Calu3 (cell line): ENCODE measurements at regions not wholly inside any gene's neighbourhood (a gene's known extent, or its start where the extent isn't known, plus 50 kb on each side); places are given as distances from the start of the nearest gene placed in this dataset.
"Not testable (repeated sequence)": the region's sequence is repeated elsewhere in the genome, so short reads cannot be mapped to it uniquely, and the experiment has no call there.

Experiments
- BruUV-seq: library from RNA; stranded (reverse); fragments of 400-500 nt; replicated peaks from 2 replicates; lab custom pipeline; 2021; lab: Mats Ljungman, UMichigan
- CTCF ChIA-PET: fragments of 300-600 bp; sonication (Branson Sonifier 250); formaldehyde crosslinking; loops from one replicate; lab custom pipeline; 2022; ENCODE audit warnings: antibody characterized with exemption; lab: Charles Lee
- DNase-seq: peaks from one replicate; pipeline ENCODE4 v3.0.0; 2022
- H3K27ac Mint-ChIP-seq: one replicate; pipeline ENCODE4 v1.8.0; 2022; ENCODE audit warnings: mixed read lengths; ENCODE audit not compliant: unreplicated experiment
- H3K27me3 Mint-ChIP-seq: one replicate; pipeline ENCODE4 v1.8.0; 2022; ENCODE audit warnings: mixed read lengths; ENCODE audit not compliant: unreplicated experiment
- H3K36me3 Mint-ChIP-seq: one replicate; pipeline ENCODE4 v1.8.0; 2022; ENCODE audit warnings: mild to moderate bottlenecking, moderate library complexity, mixed read lengths; ENCODE audit not compliant: insufficient read depth, unreplicated experiment
- H3K4me1 Mint-ChIP-seq: one replicate; pipeline ENCODE4 v1.8.0; 2022; ENCODE audit warnings: mild to moderate bottlenecking, low read depth, mixed read lengths; ENCODE audit not compliant: unreplicated experiment
- H3K4me3 Mint-ChIP-seq: one replicate; pipeline ENCODE4 v1.8.0; 2022; ENCODE audit warnings: mild to moderate bottlenecking, low read depth, moderate library complexity, mixed read lengths; ENCODE audit not compliant: unreplicated experiment
- H3K9me3 Mint-ChIP-seq: one replicate; pipeline ENCODE4 v1.8.0; 2022; ENCODE audit warnings: low read depth, mixed read lengths; ENCODE audit not compliant: unreplicated experiment
- intact Hi-C: fragments of 100-400 bp; cut with micrococcal nuclease; formaldehyde crosslinking; loops from one replicate; pipeline ENCODE4 v1.10.0; 2022; ENCODE audit not compliant: unreplicated experiment
- TF ChIP-seq, protein P1 (sequence below): fragments of 200-600 bp; IDR thresholded peaks from one replicate; pipeline ENCODE4 v1.8.0; 2022; ENCODE audit warnings: antibody characterized with exemption; ENCODE audit not compliant: unreplicated experiment

DNA sequence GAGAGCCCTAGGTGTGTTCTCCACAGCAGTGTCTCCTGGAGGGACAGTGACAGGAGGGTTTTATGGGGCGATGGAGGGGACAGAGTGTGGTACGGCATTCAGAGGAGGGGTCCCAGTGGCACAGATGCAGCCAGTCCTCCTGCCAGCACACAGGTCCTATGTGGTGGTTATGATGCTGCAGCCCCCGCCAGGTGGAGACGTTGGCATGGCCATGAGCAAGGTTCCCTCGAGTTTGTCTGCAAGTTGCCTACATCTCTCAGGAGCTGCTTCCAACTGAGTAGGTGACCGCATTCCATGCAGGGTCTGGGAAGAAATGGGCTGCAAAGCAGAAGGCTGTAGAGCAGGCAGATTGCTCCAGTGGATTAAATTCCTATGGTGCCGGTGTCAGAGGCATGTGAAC is 646.0 kb downstream of the TBC1D22A start:
- H3K27ac Mint-ChIP-seq: no peak overlapping the region
- no peak overlapping the region for H3K4me3 Mint-ChIP-seq
- CTCF ChIA-PET: interaction anchor here (0.6 kb wide), 1 partner anchor 287 kb away, joined by 4 read pairs; no protein-coding TSS in a partner anchor
- intact Hi-C loops: no loop called here
- H3K27me3 Mint-ChIP-seq: peaks cover 29% of the 10 kb centered on the region
- DNase-seq: no peak
- peaks cover 2% of the 10 kb centered on the region for H3K9me3 Mint-ChIP-seq
- H3K4me1 Mint-ChIP-seq: no peaks in the 10 kb centered on the region
- no peaks in the 10 kb centered on the region for H3K36me3 Mint-ChIP-seq
- TF ChIP-seq, protein P1, sequence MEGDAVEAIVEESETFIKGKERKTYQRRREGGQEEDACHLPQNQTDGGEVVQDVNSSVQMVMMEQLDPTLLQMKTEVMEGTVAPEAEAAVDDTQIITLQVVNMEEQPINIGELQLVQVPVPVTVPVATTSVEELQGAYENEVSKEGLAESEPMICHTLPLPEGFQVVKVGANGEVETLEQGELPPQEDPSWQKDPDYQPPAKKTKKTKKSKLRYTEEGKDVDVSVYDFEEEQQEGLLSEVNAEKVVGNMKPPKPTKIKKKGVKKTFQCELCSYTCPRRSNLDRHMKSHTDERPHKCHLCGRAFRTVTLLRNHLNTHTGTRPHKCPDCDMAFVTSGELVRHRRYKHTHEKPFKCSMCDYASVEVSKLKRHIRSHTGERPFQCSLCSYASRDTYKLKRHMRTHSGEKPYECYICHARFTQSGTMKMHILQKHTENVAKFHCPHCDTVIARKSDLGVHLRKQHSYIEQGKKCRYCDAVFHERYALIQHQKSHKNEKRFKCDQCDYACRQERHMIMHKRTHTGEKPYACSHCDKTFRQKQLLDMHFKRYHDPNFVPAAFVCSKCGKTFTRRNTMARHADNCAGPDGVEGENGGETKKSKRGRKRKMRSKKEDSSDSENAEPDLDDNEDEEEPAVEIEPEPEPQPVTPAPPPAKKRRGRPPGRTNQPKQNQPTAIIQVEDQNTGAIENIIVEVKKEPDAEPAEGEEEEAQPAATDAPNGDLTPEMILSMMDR: no peak
- no TSS peak for BruUV-seq

DNA sequence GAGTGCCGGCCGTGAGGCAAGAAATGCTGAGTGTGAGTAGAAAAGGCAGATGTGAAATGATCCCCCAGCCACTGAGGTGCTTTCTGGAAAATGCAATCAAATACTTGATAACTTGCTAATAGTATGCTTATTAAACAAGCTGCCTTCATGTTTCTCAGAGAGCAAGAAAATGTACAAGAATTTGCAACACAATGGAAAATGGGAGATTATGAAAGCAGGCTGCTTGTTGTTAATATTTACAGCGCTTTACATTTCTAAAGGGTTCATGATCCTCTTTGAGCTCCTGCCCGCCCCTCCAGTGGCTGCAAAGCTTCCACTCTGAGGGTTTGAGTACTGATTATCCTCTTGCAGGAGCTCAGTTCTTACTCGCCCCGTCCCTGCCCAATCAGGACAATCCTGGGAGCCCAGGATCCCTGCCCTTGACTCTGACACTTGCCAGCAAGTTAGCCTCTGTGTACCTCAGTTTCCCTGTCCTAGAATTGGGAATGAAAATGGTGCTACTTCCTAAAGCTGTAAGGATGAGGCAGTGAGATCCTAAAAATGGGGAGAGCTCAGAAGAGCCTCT is 645.1 kb downstream of the TBC1D22A start:
- Mint-ChIP-seq H3K4me3 (no peak overlapping the region), H3K4me1 (no peaks in the 10 kb centered on the region), H3K27me3 (peaks cover 29% of the 10 kb centered on the region), H3K27ac (no peak overlapping the region), H3K36me3 (no peaks in the 10 kb centered on the region), H3K9me3 (peaks cover 2% of the 10 kb centered on the region)
- TF ChIP-seq, protein P1: no peak
- BruUV-seq: no TSS peak
- CTCF ChIA-PET: no interaction called here
- DNase-seq: no peak
- intact Hi-C loops: no loop called here

DNA sequence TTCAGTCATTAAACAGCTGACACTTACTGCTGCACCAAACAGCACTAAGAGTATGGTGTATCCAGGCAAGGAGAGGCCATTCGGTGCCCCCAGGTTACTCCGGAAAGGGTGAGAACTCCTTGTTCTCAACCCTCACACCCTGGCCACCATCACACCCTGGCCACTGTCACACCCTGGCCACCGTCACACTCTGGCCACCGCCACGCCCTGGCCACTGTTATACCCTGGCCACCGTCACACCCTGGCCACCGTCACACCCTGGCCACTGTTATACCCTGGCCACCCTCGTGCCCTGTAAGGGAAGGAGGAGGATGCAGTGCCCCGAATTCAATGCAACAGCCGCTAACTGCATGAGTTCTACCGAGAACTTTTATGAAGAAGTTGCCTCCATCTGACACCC is 644.4 kb downstream of the TBC1D22A start:
- H3K27me3 Mint-ChIP-seq: peaks cover 29% of the 10 kb centered on the region
- H3K9me3 Mint-ChIP-seq: peaks cover 2% of the 10 kb centered on the region
- TF ChIP-seq, protein P1: no peak
- no peak overlapping the region for H3K27ac Mint-ChIP-seq
- DNase-seq: no peak
- H3K4me1 Mint-ChIP-seq: no peaks in the 10 kb centered on the region
- no peaks in the 10 kb centered on the region for H3K36me3 Mint-ChIP-seq
- BruUV-seq: no TSS peak
- CTCF ChIA-PET: no interaction called here
- intact Hi-C loops: no loop called here
- H3K4me3 Mint-ChIP-seq: no peak overlapping the region

DNA sequence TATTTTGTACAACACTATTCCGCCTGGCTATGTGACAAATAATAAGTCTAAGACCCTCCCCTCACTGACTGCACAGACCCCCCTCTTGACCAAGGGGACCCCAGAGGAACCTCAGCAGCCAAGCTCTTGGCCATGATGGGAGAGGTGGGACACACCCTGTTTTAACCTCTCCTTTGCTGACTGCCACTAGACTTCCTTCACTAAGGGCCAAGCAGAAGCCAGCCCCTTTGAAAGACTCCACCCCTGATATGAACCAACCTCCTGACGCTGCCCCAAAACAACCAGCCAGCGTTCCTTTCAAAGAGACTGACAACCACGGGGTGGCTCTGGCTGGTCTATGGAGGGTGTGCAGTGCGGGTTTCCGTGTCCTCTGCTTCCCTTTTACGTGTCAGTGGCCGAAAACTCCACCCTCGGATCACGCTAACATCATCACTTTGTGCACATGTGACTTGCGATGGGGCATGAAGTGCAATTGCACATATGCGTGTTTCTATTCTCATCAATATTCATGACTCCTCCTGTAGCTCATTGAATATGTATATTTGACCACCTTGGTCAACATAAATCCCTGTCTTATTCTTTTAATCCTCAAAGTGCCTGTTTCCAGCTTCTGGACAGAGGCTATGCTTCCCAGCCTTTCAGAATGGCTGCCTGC is 643.9 kb downstream of the TBC1D22A start:
- DNase-seq: no peak
- BruUV-seq: no TSS peak
- Mint-ChIP-seq H3K27ac (no peak overlapping the region), H3K36me3 (no peaks in the 10 kb centered on the region), H3K4me3 (no peak overlapping the region), H3K4me1 (no peaks in the 10 kb centered on the region), H3K9me3 (peaks cover 2% of the 10 kb centered on the region), H3K27me3 (peaks cover 28% of the 10 kb centered on the region)
- CTCF ChIA-PET: no interaction called here
- intact Hi-C loops: no loop called here
- TF ChIP-seq, protein P1: no peak

DNA sequence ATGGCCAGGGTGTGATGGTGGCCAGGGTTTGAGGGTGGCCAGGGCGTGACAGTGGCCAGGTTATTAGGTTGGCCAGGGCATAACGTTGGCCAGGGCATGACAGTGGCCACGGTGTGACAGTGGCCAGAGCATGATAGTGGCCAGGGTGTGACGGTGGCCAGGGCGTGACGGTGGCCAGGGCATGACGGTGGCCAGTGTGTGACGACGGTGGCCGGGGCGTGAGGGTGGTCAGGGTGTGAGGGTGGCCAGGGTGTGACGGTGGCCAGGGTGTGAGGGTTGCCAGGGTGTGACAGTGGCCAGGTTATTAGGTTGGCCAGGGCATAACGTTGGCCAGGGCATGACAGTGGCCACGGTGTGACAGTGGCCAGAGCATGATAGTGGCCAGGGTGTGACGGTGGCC is 642.8 kb downstream of the TBC1D22A start:
- CTCF ChIA-PET, H3K9me3 Mint-ChIP-seq, H3K27ac Mint-ChIP-seq, H3K4me3 Mint-ChIP-seq, H3K36me3 Mint-ChIP-seq, DNase-seq, H3K4me1 Mint-ChIP-seq, intact Hi-C loops, BruUV-seq: not testable (repeated sequence)
- H3K27me3 Mint-ChIP-seq: peaks cover 17% of the 10 kb centered on the region
